Skeletal muscle cell (primary cell): ENCODE measurements at regions not wholly inside any gene's neighbourhood (a gene's known extent, or its start where the extent isn't known, plus 50 kb on each side); places are given as distances from the start of the nearest gene placed in this dataset.
"Not testable (repeated sequence)": the region's sequence is repeated elsewhere in the genome, so short reads cannot be mapped to it uniquely, and the experiment has no call there.

Experiments
- DNase-seq: peaks from one replicate; pipeline ENCODE4 v3.0.0-alpha.2; 2010; ENCODE audit warnings: low read depth
- H3K4me3 ChIP-seq: 2 replicates; pipeline ENCODE4 v1.5.1; 2011; ENCODE audit warnings: low read depth, mild to moderate bottlenecking, control low read depth, low read length, moderate library complexity

GRCh38 chr6:6826961-6827360 is 238.4 kb downstream of the LY86 start:
- DNase-seq = no peak
- H3K4me3 ChIP-seq = no peak overlapping the region

GRCh38 chr6:6829872-6830685 is 241.6 kb downstream of the LY86 start:
- no peak for DNase-seq
- H3K4me3 ChIP-seq = no peak overlapping the region

GRCh38 chr6:6830686-6831063 is 242.2 kb downstream of the LY86 start:
- H3K4me3 ChIP-seq, DNase-seq: not testable (repeated sequence)

GRCh38 chr6:6832439-6832838 is 243.9 kb downstream of the LY86 start:
- no peak for DNase-seq
- no peak overlapping the region for H3K4me3 ChIP-seq

- DNase-seq = no peak
- H3K4me3 ChIP-seq = no peak overlapping the region
Observed at GRCh38 chr6:6834356-6835222, 246.1 kb downstream of the LY86 start.

- no peak for DNase-seq
- H3K4me3 ChIP-seq = no peak overlapping the region
Observed at GRCh38 chr6:6835223-6835503, 246.6 kb downstream of the LY86 start.

- no peak for DNase-seq
- H3K4me3 ChIP-seq = no peak overlapping the region
Observed at GRCh38 chr6:6836609-6837406, 248.3 kb downstream of the LY86 start.

GRCh38 chr6:6837541-6838080 is 249.1 kb downstream of the LY86 start:
- DNase-seq = no peak
- no peak overlapping the region for H3K4me3 ChIP-seq

- H3K4me3 ChIP-seq = no peak overlapping the region
- DNase-seq = no peak
Observed at GRCh38 chr6:6840831-6841291, 252.3 kb downstream of the LY86 start.

GRCh38 chr6:6841571-6841970 is 253.1 kb downstream of the LY86 start:
- no peak for DNase-seq

GRCh38 chr6:6842291-6842690 is 253.8 kb downstream of the LY86 start:
- no peak for DNase-seq
- H3K4me3 ChIP-seq = no peak overlapping the region

More at GRCh38 chr6:6841571-6841970, 253.1 kb downstream of the LY86 start:
- H3K4me3 ChIP-seq = no peak overlapping the region

- H3K4me3 ChIP-seq = no peak overlapping the region
- DNase-seq = no peak
Observed at GRCh38 chr6:6843057-6843627, 254.6 kb downstream of the LY86 start.

GRCh38 chr6:6843777-6844176 is 255.3 kb downstream of the LY86 start:
- H3K4me3 ChIP-seq = no peak overlapping the region
- no peak for DNase-seq

- no peak for DNase-seq
Observed at GRCh38 chr6:6844530-6844929, 256.0 kb downstream of the LY86 start.

GRCh38 chr6:6845603-6846002 is 257.1 kb downstream of the LY86 start:
- no peak for DNase-seq
- no peak overlapping the region for H3K4me3 ChIP-seq

More at GRCh38 chr6:6844530-6844929, 256.0 kb downstream of the LY86 start:
- H3K4me3 ChIP-seq = no peak overlapping the region

- H3K4me3 ChIP-seq = no peak overlapping the region
- DNase-seq = no peak
Observed at GRCh38 chr6:6847591-6847990, 259.1 kb downstream of the LY86 start.

GRCh38 chr6:6851059-6851948 is 256.5 kb upstream of the RREB1 start:
- no peak overlapping the region for H3K4me3 ChIP-seq
- peak; percentile 76 for DNase-seq

GRCh38 chr6:6851949-6852261 is 255.9 kb upstream of the RREB1 start:
- H3K4me3 ChIP-seq = no peak overlapping the region
- no peak for DNase-seq
